HepG2 (cell line): ENCODE measurements at regions not wholly inside any gene's neighbourhood (a gene's known extent, or its start where the extent isn't known, plus 50 kb on each side); places are given as distances from the start of the nearest gene placed in this dataset.

Experiments used
- ATAC-seq: fragments of 200-7000 bp; cut with Tn5 transposase; 3 replicates; pipeline ENCODE4 v1.9.1; 2020; ENCODE audit warnings: mild to moderate bottlenecking, moderate library complexity
- BruUV-seq: library from RNA; stranded (reverse); fragments of 400-500 nt; replicated peaks from 2 replicates; lab custom pipeline; 2021; lab: Mats Ljungman, UMichigan
- CTCF ChIA-PET: fragments of 300-600 bp; formaldehyde crosslinking; extraction: SDS; loops from one replicate; lab custom pipeline; 2021; ENCODE audit warnings: low total read pairs, inconsistent platforms, low intra/inter-chr PET ratio; lab: Yijun Ruan, JAX
- POLR2A ChIA-PET: fragments of 350-600 bp; sonication (Branson Sonifier 250); formaldehyde crosslinking; loops from one replicate; lab custom pipeline; 2020; ENCODE audit warnings: antibody characterized with exemption, inconsistent platforms; lab: Yijun Ruan, JAX
- DNase-seq: peaks from one replicate; pipeline ENCODE4 v3.0.0-alpha.2; 2015; ENCODE audit warnings: low spot score
- FAIRE-seq: peaks from 3 replicates; lab custom pipeline; 2011; peaks lifted over from hg19 to GRCh38; lab: Jason Lieb, UNC
- H2AFZ ChIP-seq: one replicate; pipeline ENCODE4 v1.6.1; 2011; ENCODE audit warnings: low read length, inconsistent platforms
- H3K27ac ChIP-seq: fragments of 300-600 bp; 3 replicates; pipeline ENCODE4 v1.8.0; 2011; ENCODE audit warnings: mixed run types, mild to moderate bottlenecking, mixed read lengths, low read length, inconsistent platforms; ENCODE audit not compliant: insufficient read depth; ENCODE audit errors: extremely low read length
- H3K27me3 ChIP-seq, 2 experiments: fragments of 200-600 bp in 1 of 2; 2 replicates in 1 of 2; 3 replicates in 1 of 2; pipeline versions ENCODE4 v1.6.0 to v1.8.0; 2011; ENCODE audit warnings: low read length in 2 of 2, mild to moderate bottlenecking in 2 of 2, moderate library complexity in 2 of 2, inconsistent platforms in 1 of 2; ENCODE audit not compliant: insufficient read depth in 2 of 2, control insufficient read depth in 1 of 2
- H3K36me3 ChIP-seq, 2 experiments: fragments of 200-600 bp in 1 of 2; replicated peaks in 1 of 2; 2 replicates in 1 of 2; 3 replicates in 1 of 2; pipeline versions ENCODE4 v1.5.1 to v1.8.0; 2011; ENCODE audit warnings: low read length in 2 of 2, inconsistent platforms in 1 of 2; ENCODE audit not compliant: insufficient read depth in 2 of 2, control insufficient read depth in 1 of 2
- H3K4me1 ChIP-seq: 2 replicates; pipeline ENCODE4 v1.5.1; 2012; ENCODE audit warnings: low read length, inconsistent platforms; ENCODE audit not compliant: insufficient read depth
- H3K4me2 ChIP-seq: 2 replicates; pipeline ENCODE4 v1.6.0; 2011; ENCODE audit warnings: low read depth, low read length, inconsistent platforms
- H3K4me3 ChIP-seq, 3 experiments: fragments of 200-600 bp in 1 of 3; sonication (generic), shearing (Covaris generic) in 1 of 3; replicated peaks in 1 of 3; 2 replicates each; pipeline ENCODE4 v1.5.1; 2011 to 2016; ENCODE audit warnings: low read length in 3 of 3, inconsistent platforms in 2 of 3, low read depth in 2 of 3, mild to moderate bottlenecking in 2 of 3, control low read depth in 1 of 3, mixed read lengths in 1 of 3; ENCODE audit not compliant: insufficient read depth in 1 of 3
- H3K79me2 ChIP-seq: one replicate; pipeline ENCODE4 v1.6.1; 2011; ENCODE audit warnings: low read length, inconsistent platforms; ENCODE audit not compliant: insufficient read depth
- H3K9ac ChIP-seq: 2 replicates; pipeline ENCODE4 v1.6.0; 2011; ENCODE audit warnings: mild to moderate bottlenecking, low read depth, low read length, inconsistent platforms; ENCODE audit not compliant: insufficient read depth
- H3K9me3 ChIP-seq: 2 replicates; pipeline ENCODE4 v1.5.1; 2012; ENCODE audit warnings: mild to moderate bottlenecking, low read length
- H4K20me1 ChIP-seq: 2 replicates; pipeline ENCODE4 v1.6.0; 2011; ENCODE audit warnings: inconsistent platforms, mild to moderate bottlenecking, low read length, moderate library complexity; ENCODE audit not compliant: insufficient read depth
- ARID5B ChIP-seq: IDR thresholded peaks from 2 replicates; pipeline ENCODE4 v1.4.0; 2020; ENCODE audit warnings: mild to moderate bottlenecking, missing genetic modification reagents
- ATF2 ChIP-seq: sonication (generic); formaldehyde crosslinking; IDR thresholded peaks from 2 replicates; pipeline ENCODE4 v1.4.0; 2020; ENCODE audit warnings: missing genetic modification reagents
- CEBPG ChIP-seq: IDR thresholded peaks from 2 replicates; pipeline ENCODE4 v1.6.1; 2016
- DNMT1 ChIP-seq: sonication (generic); formaldehyde crosslinking; IDR thresholded peaks from 2 replicates; pipeline ENCODE4 v1.5.1; 2020; ENCODE audit warnings: mild to moderate bottlenecking, missing genetic modification reagents
- E2F2 ChIP-seq: sonication (generic); formaldehyde crosslinking; IDR thresholded peaks from 2 replicates; pipeline ENCODE4 v1.4.0; 2020; ENCODE audit warnings: missing genetic modification reagents, borderline replicate concordance
- ETV5 ChIP-seq: IDR thresholded peaks from 2 replicates; pipeline ENCODE4 v1.6.1; 2018; ENCODE audit warnings: missing biosample characterization, missing genetic modification reagents, inconsistent platforms, borderline replicate concordance
- MTA3 ChIP-seq: sonication (generic); formaldehyde crosslinking; IDR thresholded peaks from 2 replicates; pipeline ENCODE4 v1.4.0; 2020; ENCODE audit warnings: missing genetic modification reagents
- NPAS2 ChIP-seq: sonication (generic); formaldehyde crosslinking; IDR thresholded peaks from 2 replicates; pipeline ENCODE4 v1.8.0; 2022; ENCODE audit warnings: mild to moderate bottlenecking, missing genetic modification reagents, borderline replicate concordance
- SAFB2 ChIP-seq: sonication (generic); formaldehyde crosslinking; IDR thresholded peaks from 2 replicates; pipeline ENCODE4 v1.5.1; 2020; ENCODE audit warnings: missing genetic modification reagents, low read depth, mild to moderate bottlenecking, borderline replicate concordance
- SMAD1 ChIP-seq: sonication (generic); formaldehyde crosslinking; IDR thresholded peaks from 2 replicates; pipeline ENCODE4 v1.4.0; 2020; ENCODE audit warnings: missing genetic modification reagents, low read depth, mild to moderate bottlenecking, borderline replicate concordance
- TCF12 ChIP-seq, 2 experiments: fragments of 450-650 bp in 1 of 2; sonication (generic) in 1 of 2; formaldehyde crosslinking in 1 of 2; IDR thresholded peaks; 2 replicates each; pipeline versions ENCODE4 v1.6.1 to v1.8.0; 2017 to 2022; ENCODE audit warnings: antibody characterized with exemption in 1 of 2, mild to moderate bottlenecking in 1 of 2, missing genetic modification reagents in 1 of 2, moderate library complexity in 1 of 2
- ZNF326 ChIP-seq: sonication (generic); formaldehyde crosslinking; IDR thresholded peaks from 2 replicates; pipeline ENCODE4 v1.4.0; 2020; ENCODE audit warnings: missing genetic modification reagents, borderline replicate concordance
- ZNF430 ChIP-seq: sonication (generic); formaldehyde crosslinking; IDR thresholded peaks from 2 replicates; pipeline ENCODE4 v1.9.0; 2021; ENCODE audit warnings: mild to moderate bottlenecking, missing genetic modification reagents
- ZNF432 ChIP-seq: sonication (generic); formaldehyde crosslinking; IDR thresholded peaks from 2 replicates; pipeline ENCODE4 v1.5.0; 2020; ENCODE audit warnings: missing genetic modification reagents, mild to moderate bottlenecking, borderline replicate concordance
- ZXDC ChIP-seq: sonication (generic); formaldehyde crosslinking; IDR thresholded peaks from 2 replicates; pipeline ENCODE4 v1.5.0; 2020; ENCODE audit warnings: mild to moderate bottlenecking, missing genetic modification reagents
- WGBS: methylation state at CpG from one replicate; pipeline ENCODE4 v1.1.6; 2017; ENCODE audit warnings: low lambda C conversion rate; 5-methylcytosine and 5-hydroxymethylcytosine counted together
- in situ Hi-C: cut with HindIII; loops from 2 replicates; pipeline ENCODE4 v1.10.0; 2017; ENCODE audit warnings: low pct_unique_long_range_greater_than_20kb; ENCODE audit not compliant: extremely low pct_ligation_motif_present
- intact Hi-C: fragments of 100-400 bp; cut with micrococcal nuclease; formaldehyde crosslinking; loops from one replicate; pipeline ENCODE4 v1.10.0; 2022; ENCODE audit not compliant: unreplicated experiment

GRCh38 chr13:73767191-73767741 is 366.9 kb downstream of the KLF12 start:
- BruUV-seq: no TSS peak
- H3K9ac ChIP-seq: no peak overlapping the region
- peak overlapping the region; percentile 17 for H2AFZ ChIP-seq
- no peak overlapping the region for H3K27ac ChIP-seq
- intact Hi-C loops: no loop called here
- peak; percentile 20 for DNase-seq
- H3K79me2 ChIP-seq: no peaks in the 10 kb centered on the region
- no peak for FAIRE-seq
- no peaks in the 10 kb centered on the region for H4K20me1 ChIP-seq
- no peaks in the 10 kb centered on the region for H3K9me3 ChIP-seq
- H3K27me3 ChIP-seq: no peaks in the 10 kb centered on the region
- in situ Hi-C loops: no loop called here
- ATAC-seq: peak; percentile 44
- 0% methylated on average over 3 of the region's 3 CpGs for WGBS
- H3K4me3 ChIP-seq: no peak overlapping the region
- CTCF ChIA-PET: interaction anchor here (1.1 kb wide), 1 partner anchor 13 kb away, joined by 5 read pairs; no protein-coding TSS in a partner anchor
- POLR2A ChIA-PET: interaction anchor here (3.4 kb wide), 1 partner anchor 11 kb away, joined by 38 read pairs; no protein-coding TSS in a partner anchor
- peak overlapping the region; percentile 36 for H3K4me2 ChIP-seq
- H3K36me3 ChIP-seq: no peaks in the 10 kb centered on the region
- H3K4me1 ChIP-seq: peaks cover 33% of the 10 kb centered on the region
- TF ChIP-seq TCF12 (IDR thresholded peaks at IDR 0.05) (no peak), TCF12 (CRISPR knock-in tag; IDR thresholded peaks at IDR 0.05) (no peak), NPAS2 (CRISPR knock-in tag) (no peak), MTA3 (CRISPR knock-in tag) (no peak), E2F2 (CRISPR knock-in tag) (no peak), ETV5 (no peak), SMAD1 (CRISPR knock-in tag) (no peak), SAFB2 (CRISPR knock-in tag) (no peak), ZNF326 (CRISPR knock-in tag) (no peak), ZNF430 (CRISPR knock-in tag) (no peak), CEBPG (CRISPR knock-in tag) (peak; percentile 68), ATF2 (CRISPR knock-in tag) (no peak), ZXDC (CRISPR knock-in tag) (no peak), ARID5B (0 out of 2 replicates have a peak, but pooled peaks have one; percentile 14), DNMT1 (CRISPR knock-in tag) (no peak), ZNF432 (CRISPR knock-in tag) (no peak)
